ENCODE measurements at regions not wholly inside any gene's neighbourhood (a gene's known extent, or its start where the extent isn't known, plus 50 kb on each side); places are given as distances from the start of the nearest gene placed in this dataset.

- Histone ChIP-seq H3K36me3 (ENCODE audit: control insufficient read depth in 5 of 5, insufficient read depth in 5 of 5, low read length in 5 of 5) (no peaks in the 10 kb centered on the region), H3K9me3 (ENCODE audit: control insufficient read depth in 5 of 5, low read length in 5 of 5) (no peaks in the 10 kb centered on the region), H3K27ac (ENCODE audit: low read depth, low read length) (no peak overlapping the region), H3K4me3 (ENCODE audit: low read depth in 1 of 5, low read length in 5 of 5) (no peak overlapping the region), H3K4me1 (ENCODE audit: control insufficient read depth in 5 of 5, insufficient read depth in 5 of 5, low read length in 5 of 5) (peaks cover 0 to 30% (median 11%) of the 10 kb centered on the region in 5 donors), H3K9ac (ENCODE audit: low read length in 5 of 5) (no peak overlapping the region), H3K27me3 (ENCODE audit: control insufficient read depth in 5 of 5, insufficient read depth in 4 of 5, low read length in 5 of 5) (peaks cover 0 to 9% (median 0%) of the 10 kb centered on the region in 5 donors)
Measured at GRCh38 chr2:128753321-128753720, 434.7 kb upstream of the HS6ST1 start.

DNA sequence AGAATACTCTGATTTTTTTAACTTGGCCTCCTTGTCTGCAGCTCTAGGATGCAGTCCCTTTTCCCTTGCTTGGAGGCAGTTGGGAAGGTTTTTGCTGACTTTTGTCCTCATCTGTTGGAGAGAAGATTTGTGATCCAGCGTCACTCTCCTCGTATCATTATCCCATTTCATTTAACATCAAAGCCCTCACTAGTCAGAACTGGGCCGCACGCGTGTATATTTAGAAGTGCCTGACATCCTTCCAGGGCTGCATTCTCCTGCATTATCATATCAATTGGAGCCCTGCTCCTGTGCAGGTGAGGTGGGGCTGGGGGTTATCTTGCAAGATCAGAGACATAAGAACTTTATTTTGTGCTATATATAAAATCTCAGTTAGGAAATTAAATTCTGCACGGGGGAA, 435.1 kb upstream of the HS6ST1 start:
- Histone ChIP-seq H3K4me1 (ENCODE audit: control insufficient read depth in 5 of 5, insufficient read depth in 5 of 5, low read length in 5 of 5) (peaks cover 0 to 30% (median 11%) of the 10 kb centered on the region in 5 donors), H3K36me3 (ENCODE audit: control insufficient read depth in 5 of 5, insufficient read depth in 5 of 5, low read length in 5 of 5) (no peaks in the 10 kb centered on the region), H3K9me3 (ENCODE audit: control insufficient read depth in 5 of 5, low read length in 5 of 5) (no peaks in the 10 kb centered on the region), H3K9ac (ENCODE audit: low read length in 5 of 5) (no peak overlapping the region), H3K27ac (ENCODE audit: low read depth, low read length) (no peak overlapping the region), H3K27me3 (ENCODE audit: control insufficient read depth in 5 of 5, insufficient read depth in 4 of 5, low read length in 5 of 5) (peaks cover 0 to 9% (median 0%) of the 10 kb centered on the region in 5 donors), H3K4me3 (ENCODE audit: low read depth in 1 of 5, low read length in 5 of 5) (no peak overlapping the region)

- H3K27me3 ChIP-seq (ENCODE audit: control insufficient read depth in 5 of 5, insufficient read depth in 4 of 5, low read length in 5 of 5): peaks cover 0 to 9% (median 0%) of the 10 kb centered on the region in 5 donors
- H3K4me1 ChIP-seq (ENCODE audit: control insufficient read depth in 5 of 5, insufficient read depth in 5 of 5, low read length in 5 of 5): peaks cover 0 to 30% (median 11%) of the 10 kb centered on the region in 5 donors
- H3K4me3 ChIP-seq (ENCODE audit: low read depth in 1 of 5, low read length in 5 of 5): no peak overlapping the region
- H3K36me3 ChIP-seq (ENCODE audit: control insufficient read depth in 5 of 5, insufficient read depth in 5 of 5, low read length in 5 of 5): no peaks in the 10 kb centered on the region
- no peak overlapping the region for H3K9ac ChIP-seq (ENCODE audit: low read length in 5 of 5)
- no peaks in the 10 kb centered on the region for H3K9me3 ChIP-seq (ENCODE audit: control insufficient read depth in 5 of 5, low read length in 5 of 5)
- H3K27ac ChIP-seq (ENCODE audit: low read depth, low read length): no peak overlapping the region
Measured at GRCh38 chr2:128754246-128754724, 435.6 kb upstream of the HS6ST1 start.

GRCh38 chr2:128755695-128756364, 437.2 kb upstream of the HS6ST1 start:
- Histone ChIP-seq H3K9ac (ENCODE audit: low read length in 5 of 5) (no peak overlapping the region), H3K4me1 (ENCODE audit: control insufficient read depth in 5 of 5, insufficient read depth in 5 of 5, low read length in 5 of 5) (peaks cover 0 to 30% (median 11%) of the 10 kb centered on the region in 5 donors), H3K36me3 (ENCODE audit: control insufficient read depth in 5 of 5, insufficient read depth in 5 of 5, low read length in 5 of 5) (no peaks in the 10 kb centered on the region), H3K27me3 (ENCODE audit: control insufficient read depth in 5 of 5, insufficient read depth in 4 of 5, low read length in 5 of 5) (peaks cover 0 to 9% (median 0%) of the 10 kb centered on the region in 5 donors), H3K27ac (ENCODE audit: low read depth, low read length) (no peak overlapping the region), H3K9me3 (ENCODE audit: control insufficient read depth in 5 of 5, low read length in 5 of 5) (no peaks in the 10 kb centered on the region), H3K4me3 (ENCODE audit: low read depth in 1 of 5, low read length in 5 of 5) (no peak overlapping the region)

DNA sequence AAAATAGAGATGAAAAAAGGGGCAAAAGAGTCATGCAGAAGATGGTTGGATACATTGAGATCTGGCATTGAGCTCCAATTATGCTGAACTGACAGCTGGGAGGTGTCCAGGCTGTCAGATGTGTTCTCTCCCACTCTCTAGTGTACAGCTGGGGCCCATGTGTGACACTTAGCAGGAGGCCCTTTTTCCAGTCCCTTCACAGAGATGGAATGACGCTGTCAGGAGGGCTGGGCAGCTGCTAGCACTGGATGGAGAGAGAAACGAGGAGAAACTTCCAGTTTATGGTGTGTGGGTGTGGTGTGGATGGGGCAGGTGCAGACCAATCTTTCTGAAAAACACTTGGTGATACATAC, 437.7 kb upstream of the HS6ST1 start:
- Histone ChIP-seq H3K27ac (ENCODE audit: low read depth, low read length) (no peak overlapping the region), H3K27me3 (ENCODE audit: control insufficient read depth in 5 of 5, insufficient read depth in 4 of 5, low read length in 5 of 5) (peaks cover 0 to 9% (median 0%) of the 10 kb centered on the region in 5 donors), H3K4me3 (ENCODE audit: low read depth in 1 of 5, low read length in 5 of 5) (no peak overlapping the region), H3K9ac (ENCODE audit: low read length in 5 of 5) (no peak overlapping the region), H3K36me3 (ENCODE audit: control insufficient read depth in 5 of 5, insufficient read depth in 5 of 5, low read length in 5 of 5) (no peaks in the 10 kb centered on the region), H3K4me1 (ENCODE audit: control insufficient read depth in 5 of 5, insufficient read depth in 5 of 5, low read length in 5 of 5) (peaks cover 0 to 30% (median 11%) of the 10 kb centered on the region in 5 donors), H3K9me3 (ENCODE audit: control insufficient read depth in 5 of 5, low read length in 5 of 5) (no peaks in the 10 kb centered on the region)

DNA sequence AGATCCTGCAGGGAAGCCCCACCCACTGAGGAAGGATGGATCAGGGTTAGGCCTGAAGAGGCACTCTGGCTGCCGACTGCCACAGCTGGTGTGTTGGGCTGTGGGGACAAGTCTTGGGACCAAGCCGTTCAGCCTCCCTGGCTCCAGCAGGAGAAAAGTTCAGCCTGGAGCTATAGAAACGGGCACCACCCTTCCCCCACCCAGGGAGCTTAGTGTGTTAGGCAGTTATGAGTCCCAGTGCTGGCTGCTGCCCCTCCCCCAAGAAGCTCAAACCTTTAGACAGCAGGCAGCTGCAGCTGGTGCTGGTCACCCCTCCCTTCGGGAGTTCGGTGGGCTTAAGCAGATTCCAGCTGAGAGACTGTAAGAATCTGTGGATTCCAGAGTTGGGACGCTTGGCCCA, 447.1 kb upstream of the HS6ST1 start:
- H3K27me3 ChIP-seq (ENCODE audit: control insufficient read depth in 5 of 5, insufficient read depth in 4 of 5, low read length in 5 of 5): no peaks in the 10 kb centered on the region
- no peaks in the 10 kb centered on the region for H3K36me3 ChIP-seq (ENCODE audit: control insufficient read depth in 5 of 5, insufficient read depth in 5 of 5, low read length in 5 of 5)
- no peak overlapping the region for H3K27ac ChIP-seq (ENCODE audit: low read depth, low read length)
- no peak overlapping the region for H3K9ac ChIP-seq (ENCODE audit: low read length in 5 of 5)
- H3K9me3 ChIP-seq (ENCODE audit: control insufficient read depth in 5 of 5, low read length in 5 of 5): peaks cover 0 to 3% (median 0%) of the 10 kb centered on the region in 5 donors
- H3K4me1 ChIP-seq (ENCODE audit: control insufficient read depth in 5 of 5, insufficient read depth in 5 of 5, low read length in 5 of 5): peaks cover 0 to 1% (median 0%) of the 10 kb centered on the region in 5 donors
- no peak overlapping the region for H3K4me3 ChIP-seq (ENCODE audit: low read depth in 1 of 5, low read length in 5 of 5)

DNA sequence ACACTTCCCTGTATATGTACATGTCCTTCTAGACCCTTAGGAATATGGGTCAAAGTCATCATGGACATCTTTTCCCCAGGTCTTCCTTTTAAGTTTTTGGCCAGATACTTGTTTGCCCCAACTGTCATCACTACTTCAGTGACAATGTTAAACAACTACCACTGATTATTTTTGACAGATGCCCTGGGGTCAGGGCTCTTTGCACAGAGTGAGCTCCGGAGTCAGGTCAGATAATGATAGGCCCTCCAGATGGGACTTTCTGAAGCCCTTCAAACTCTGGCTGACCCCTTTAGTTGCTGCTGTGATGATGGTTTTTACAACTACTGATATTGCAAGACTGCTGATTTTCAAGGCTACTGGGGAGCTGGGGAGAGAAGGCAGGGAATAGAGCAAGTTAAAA, 449.4 kb upstream of the HS6ST1 start:
- Histone ChIP-seq H3K36me3 (ENCODE audit: control insufficient read depth in 5 of 5, insufficient read depth in 5 of 5, low read length in 5 of 5) (no peaks in the 10 kb centered on the region), H3K27ac (ENCODE audit: low read depth, low read length) (no peak overlapping the region), H3K9ac (ENCODE audit: low read length in 5 of 5) (no peak overlapping the region), H3K27me3 (ENCODE audit: control insufficient read depth in 5 of 5, insufficient read depth in 4 of 5, low read length in 5 of 5) (no peaks in the 10 kb centered on the region), H3K9me3 (ENCODE audit: control insufficient read depth in 5 of 5, low read length in 5 of 5) (peaks cover 0 to 3% (median 0%) of the 10 kb centered on the region in 5 donors), H3K4me1 (ENCODE audit: control insufficient read depth in 5 of 5, insufficient read depth in 5 of 5, low read length in 5 of 5) (peaks cover 0 to 1% (median 0%) of the 10 kb centered on the region in 5 donors), H3K4me3 (ENCODE audit: low read depth in 1 of 5, low read length in 5 of 5) (no peak overlapping the region)

DNA sequence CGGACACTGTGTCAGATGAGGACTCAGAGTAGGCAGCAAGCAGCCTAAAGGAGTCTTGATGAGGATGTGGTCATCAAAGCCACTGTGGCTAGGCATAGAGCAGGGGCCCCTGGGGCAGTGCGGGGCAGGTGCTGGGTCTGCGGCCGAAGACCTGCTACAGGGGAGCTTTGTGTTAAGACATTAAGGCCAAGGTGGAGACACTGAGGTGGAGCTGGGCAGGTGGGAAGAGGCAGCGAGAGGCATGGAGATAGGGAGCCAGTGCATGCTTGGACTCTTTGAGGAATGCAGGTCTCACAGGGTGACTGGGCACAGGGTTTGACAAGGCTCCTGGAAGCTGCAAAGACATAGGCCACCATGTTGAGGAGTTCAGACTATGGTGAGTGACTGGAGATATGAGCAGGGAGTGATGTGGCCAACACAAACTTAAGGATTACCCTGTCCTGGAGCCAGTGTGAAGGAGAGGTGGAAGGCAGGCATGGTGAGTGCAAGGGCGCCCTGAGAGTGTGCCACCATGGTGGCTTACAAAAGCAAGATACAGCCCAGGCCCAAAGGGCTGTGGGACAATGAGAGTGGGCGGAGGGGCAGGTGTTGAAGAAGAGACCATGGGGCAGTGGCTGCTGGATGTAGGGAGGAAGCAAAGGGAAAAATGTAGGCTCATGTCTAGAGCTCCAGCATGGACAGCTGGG, 450.9 kb upstream of the HS6ST1 start:
- peaks cover 0 to 3% (median 1%) of the 10 kb centered on the region in 5 donors for H3K4me1 ChIP-seq (ENCODE audit: control insufficient read depth in 5 of 5, insufficient read depth in 5 of 5, low read length in 5 of 5)
- H3K27me3 ChIP-seq (ENCODE audit: control insufficient read depth in 5 of 5, insufficient read depth in 4 of 5, low read length in 5 of 5): no peaks in the 10 kb centered on the region
- H3K9ac ChIP-seq (ENCODE audit: low read length in 5 of 5): no peak overlapping the region
- no peaks in the 10 kb centered on the region for H3K36me3 ChIP-seq (ENCODE audit: control insufficient read depth in 5 of 5, insufficient read depth in 5 of 5, low read length in 5 of 5)
- no peak overlapping the region for H3K4me3 ChIP-seq (ENCODE audit: low read depth in 1 of 5, low read length in 5 of 5)
- no peaks in the 10 kb centered on the region for H3K9me3 ChIP-seq (ENCODE audit: control insufficient read depth in 5 of 5, low read length in 5 of 5)
- H3K27ac ChIP-seq (ENCODE audit: low read depth, low read length): no peak overlapping the region

GRCh38 chr2:128770143-128771085, 451.7 kb upstream of the HS6ST1 start:
- Histone ChIP-seq H3K4me1 (ENCODE audit: control insufficient read depth in 5 of 5, insufficient read depth in 5 of 5, low read length in 5 of 5) (peaks cover 0 to 5% (median 1%) of the 10 kb centered on the region in 5 donors), H3K4me3 (ENCODE audit: low read depth in 1 of 5, low read length in 5 of 5) (no peak overlapping the region), H3K27ac (ENCODE audit: low read depth, low read length) (no peak overlapping the region), H3K9me3 (ENCODE audit: control insufficient read depth in 5 of 5, low read length in 5 of 5) (no peaks in the 10 kb centered on the region), H3K36me3 (ENCODE audit: control insufficient read depth in 5 of 5, insufficient read depth in 5 of 5, low read length in 5 of 5) (no peaks in the 10 kb centered on the region), H3K27me3 (ENCODE audit: control insufficient read depth in 5 of 5, insufficient read depth in 4 of 5, low read length in 5 of 5) (no peaks in the 10 kb centered on the region), H3K9ac (ENCODE audit: low read length in 5 of 5) (no peak overlapping the region)
